ENCODE measurements at regions not wholly inside any gene's neighbourhood (a gene's known extent, or its start where the extent isn't known, plus 50 kb on each side); places are given as distances from the start of the nearest gene placed in this dataset.
A peak's percentile ranks its signal among the peaks of the same experiment; 100 is the strongest.

- DNase-seq (ENCODE audit: low read depth in 3 of 3): no peak
These were observed 660.1 kb upstream of the RBFOX1 start for GRCh38 chr16:6672507-6672906.

- DNase-seq (ENCODE audit: low read depth in 3 of 3): no peak
These were observed 665.3 kb upstream of the RBFOX1 start for GRCh38 chr16:6667393-6667792.

GRCh38 chr16:6665126-6665525 is 667.5 kb upstream of the RBFOX1 start:
- DNase-seq (ENCODE audit: low read depth in 3 of 3): no peak

- DNase-seq (ENCODE audit: low read depth in 3 of 3): no peak
These were observed 669.0 kb upstream of the RBFOX1 start for GRCh38 chr16:6663668-6664067.

- DNase-seq (ENCODE audit: low read depth in 3 of 3): no peak
These were observed 675.9 kb upstream of the RBFOX1 start for GRCh38 chr16:6656760-6657159.

GRCh38 chr16:6646891-6647290 is 685.8 kb upstream of the RBFOX1 start:
- no peak for DNase-seq (ENCODE audit: low read depth in 3 of 3)

- no peak for DNase-seq (ENCODE audit: low read depth in 3 of 3)
These were observed 686.7 kb upstream of the RBFOX1 start for GRCh38 chr16:6645768-6646568.

- DNase-seq (ENCODE audit: low read depth in 3 of 3): no peak
These were observed 687.7 kb upstream of the RBFOX1 start for GRCh38 chr16:6644916-6645315.

- DNase-seq (ENCODE audit: low read depth in 3 of 3): peak in 2 of 3 donors; percentile 10 to 35
These were observed 689.5 kb upstream of the RBFOX1 start for GRCh38 chr16:6643080-6643686.

GRCh38 chr16:6642271-6642670 is 690.4 kb upstream of the RBFOX1 start:
- no peak for DNase-seq (ENCODE audit: low read depth in 3 of 3)

- DNase-seq (ENCODE audit: low read depth in 3 of 3): no peak
These were observed 691.6 kb upstream of the RBFOX1 start for GRCh38 chr16:6641091-6641490.

- no peak for DNase-seq (ENCODE audit: low read depth in 3 of 3)
These were observed 696.2 kb upstream of the RBFOX1 start for GRCh38 chr16:6636457-6636856.

- DNase-seq (ENCODE audit: low read depth in 3 of 3): no peak
These were observed 698.5 kb upstream of the RBFOX1 start for GRCh38 chr16:6634151-6634550.

GRCh38 chr16:6633456-6633855 is 699.2 kb upstream of the RBFOX1 start:
- DNase-seq (ENCODE audit: low read depth in 3 of 3): no peak

- DNase-seq (ENCODE audit: low read depth in 3 of 3): no peak
These were observed 703.5 kb upstream of the RBFOX1 start for GRCh38 chr16:6629110-6629509.

GRCh38 chr16:6625606-6626005 is 707.0 kb upstream of the RBFOX1 start:
- DNase-seq (ENCODE audit: low read depth in 3 of 3): no peak

GRCh38 chr16:6618874-6619273 is 713.8 kb upstream of the RBFOX1 start:
- DNase-seq (ENCODE audit: low read depth in 3 of 3): no peak

- DNase-seq (ENCODE audit: low read depth in 3 of 3): no peak
These were observed 715.9 kb upstream of the RBFOX1 start for GRCh38 chr16:6616746-6617145.

- no peak for DNase-seq (ENCODE audit: low read depth in 3 of 3)
These were observed 717.0 kb upstream of the RBFOX1 start for GRCh38 chr16:6615636-6616035.

- no peak for DNase-seq (ENCODE audit: low read depth in 3 of 3)
These were observed 721.1 kb upstream of the RBFOX1 start for GRCh38 chr16:6611535-6611934.

- DNase-seq (ENCODE audit: low read depth in 3 of 3): no peak
These were observed 727.2 kb upstream of the RBFOX1 start for GRCh38 chr16:6605490-6605889.

- DNase-seq (ENCODE audit: low read depth in 3 of 3): no peak
These were observed 728.8 kb upstream of the RBFOX1 start for GRCh38 chr16:6603780-6604325.

GRCh38 chr16:6602405-6602804 is 730.2 kb upstream of the RBFOX1 start:
- DNase-seq (ENCODE audit: low read depth in 3 of 3): no peak
